Endometrium (tissue), 2 donors: ENCODE measurements at regions not wholly inside any gene's neighbourhood (a gene's known extent, or its start where the extent isn't known, plus 50 kb on each side); places are given as distances from the start of the nearest gene placed in this dataset.

Experiments used
- FAIRE-seq: peaks from 2 replicates; lab custom pipeline; 2012; peaks lifted over from hg19 to GRCh38; lab: Jason Lieb, UNC
- donor health status: control.
- donor health status: control.

DNA sequence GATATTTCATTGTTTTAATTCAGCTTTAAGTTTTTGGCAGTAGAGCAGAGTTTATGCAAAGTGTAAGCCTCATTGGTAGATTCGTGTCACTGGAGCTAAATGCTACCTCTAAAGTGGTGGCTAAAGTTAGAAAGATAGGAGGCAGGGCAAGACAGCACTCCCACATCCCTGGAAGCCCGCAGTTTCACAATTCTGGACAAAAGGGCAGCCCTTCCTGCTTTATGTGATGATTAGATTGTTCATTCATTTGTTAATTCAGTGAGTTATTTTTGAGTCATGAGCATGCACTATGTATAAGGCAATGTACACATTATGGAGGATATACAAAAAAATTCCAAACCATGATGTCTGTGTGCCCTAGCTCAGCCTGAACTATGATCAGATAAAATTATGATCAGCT lies 52.1 kb upstream of the EIF3M start:
- no peak for FAIRE-seq

DNA sequence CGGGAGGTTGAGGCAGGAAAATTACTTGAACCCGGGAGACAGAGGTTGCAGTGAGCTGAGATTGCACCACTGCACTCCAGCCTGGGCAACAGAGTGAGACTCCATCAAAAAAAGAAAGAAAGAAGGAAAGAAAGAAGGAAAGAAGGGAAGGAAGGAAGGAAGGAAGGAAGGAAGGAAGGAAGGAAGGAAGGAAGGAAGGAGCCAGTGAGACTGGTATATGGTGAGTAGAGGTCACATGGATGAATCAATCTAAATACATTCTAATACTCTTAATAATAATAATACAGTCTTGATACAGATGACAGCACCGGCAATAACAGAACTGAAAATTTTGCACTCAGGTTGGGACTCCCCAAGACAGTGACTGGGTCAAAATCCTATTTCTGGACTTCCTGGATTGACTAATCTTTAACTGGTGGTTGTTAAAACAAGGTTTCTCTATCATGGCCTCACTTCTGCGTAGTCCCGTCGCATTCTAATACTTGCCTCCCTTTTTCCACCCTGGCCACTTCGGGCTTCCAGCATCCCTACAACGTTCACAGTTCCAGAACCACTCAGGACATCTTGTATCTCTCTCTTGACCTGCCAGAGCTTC lies 53.5 kb upstream of the EIF3M start:
- no peak for FAIRE-seq

DNA sequence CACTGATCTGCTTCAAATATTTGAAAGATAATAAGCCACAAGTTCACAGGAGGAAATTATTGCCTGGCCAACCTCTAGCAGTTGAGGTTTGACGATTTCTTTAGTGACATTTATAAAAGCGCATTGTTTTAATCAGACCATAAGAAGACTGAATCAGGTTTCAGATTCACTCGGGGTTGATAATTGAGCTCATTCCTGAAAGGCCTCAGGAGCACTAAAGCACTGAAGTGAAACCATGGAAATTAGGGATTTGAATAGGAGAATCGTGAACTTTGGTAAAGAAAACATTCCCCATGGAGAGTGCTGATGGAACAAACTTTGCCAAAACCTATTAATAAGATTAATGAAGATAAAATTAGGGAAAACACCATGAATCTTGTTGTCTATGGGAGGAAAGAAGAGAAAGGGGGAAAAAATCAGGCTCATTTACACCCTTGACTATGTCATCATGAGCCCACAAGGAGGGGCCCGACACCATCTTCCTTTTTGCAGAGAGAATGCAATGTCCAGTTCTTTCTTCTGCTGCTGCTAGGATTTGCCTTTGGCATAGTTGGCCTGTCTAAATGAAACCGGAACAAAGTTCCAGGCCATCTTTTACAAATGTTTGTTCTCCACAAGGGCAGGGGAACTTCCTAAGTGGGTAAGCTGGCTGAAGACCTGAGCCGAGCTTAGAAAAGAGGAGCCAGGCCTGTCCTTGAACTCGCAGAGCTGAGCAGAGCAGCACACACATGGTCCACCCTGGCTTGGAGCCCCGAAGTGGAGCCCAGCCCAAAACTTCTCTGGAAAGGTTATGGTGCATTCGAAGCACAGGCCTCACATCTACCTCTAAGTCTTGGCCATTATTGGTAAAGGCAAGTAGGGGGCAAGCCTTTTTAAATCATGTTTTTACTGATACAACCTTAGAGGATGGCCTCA lies 56.1 kb upstream of the EIF3M start:
- no peak for FAIRE-seq

DNA sequence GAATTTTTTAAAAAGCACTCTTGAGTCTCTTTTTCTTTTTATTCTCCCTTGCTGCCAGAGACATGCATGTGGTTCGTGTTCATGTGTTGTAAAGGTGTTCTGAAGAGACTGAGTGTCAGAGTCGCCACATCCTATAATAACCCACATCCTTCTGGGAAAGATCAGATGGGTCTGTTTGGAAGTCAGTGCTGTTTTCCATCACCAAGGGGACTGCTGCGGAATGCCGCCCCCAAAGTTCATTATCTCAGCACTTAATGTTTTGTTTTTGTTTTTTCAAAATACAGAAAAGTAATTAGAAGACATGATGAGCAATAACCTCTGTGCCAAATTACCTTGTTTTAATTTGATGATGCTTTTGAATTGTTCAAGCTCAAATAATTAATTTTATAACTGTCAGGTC lies 56.9 kb upstream of the EIF3M start:
- peak; percentile 89 for FAIRE-seq

DNA sequence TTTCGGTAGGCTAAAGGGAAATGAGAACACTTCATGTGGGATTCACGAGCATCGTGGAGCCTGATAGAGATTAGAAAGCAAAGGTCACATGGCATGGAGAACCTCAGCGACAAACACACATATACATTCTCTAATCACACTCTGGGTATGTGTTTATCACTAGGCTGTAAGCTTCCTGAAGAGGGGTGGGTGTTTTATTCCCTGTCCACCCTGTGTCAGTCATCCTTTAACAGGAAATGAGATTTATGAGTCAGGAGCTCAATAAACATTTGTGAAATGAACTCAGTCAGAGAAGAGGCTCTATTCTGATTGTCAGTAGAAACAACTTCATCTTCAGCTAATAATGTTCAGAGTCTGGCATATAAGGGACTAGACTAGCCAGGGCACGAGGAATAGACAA lies 71.7 kb upstream of the EIF3M start:
- no peak for FAIRE-seq

DNA sequence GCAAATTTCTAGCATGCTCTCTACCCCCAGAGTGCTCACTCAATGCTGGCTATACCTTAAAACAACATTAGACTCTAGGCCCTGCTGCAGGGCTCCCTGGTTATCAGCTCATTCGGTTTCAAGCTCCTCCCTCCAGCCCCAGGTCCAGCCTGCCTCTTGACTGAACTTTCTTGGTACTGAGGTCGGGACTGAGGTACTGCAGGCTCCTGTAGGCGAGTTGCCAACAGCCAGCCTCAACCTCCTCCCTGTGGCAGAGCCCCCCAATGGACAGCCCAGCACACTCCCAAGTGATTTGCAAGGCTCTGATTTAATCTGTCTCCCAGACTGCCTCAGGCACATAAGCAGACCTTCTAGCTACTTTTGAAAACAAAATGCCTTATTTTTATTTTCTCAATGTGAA lies 73.6 kb upstream of the EIF3M start:
- no peak for FAIRE-seq

DNA sequence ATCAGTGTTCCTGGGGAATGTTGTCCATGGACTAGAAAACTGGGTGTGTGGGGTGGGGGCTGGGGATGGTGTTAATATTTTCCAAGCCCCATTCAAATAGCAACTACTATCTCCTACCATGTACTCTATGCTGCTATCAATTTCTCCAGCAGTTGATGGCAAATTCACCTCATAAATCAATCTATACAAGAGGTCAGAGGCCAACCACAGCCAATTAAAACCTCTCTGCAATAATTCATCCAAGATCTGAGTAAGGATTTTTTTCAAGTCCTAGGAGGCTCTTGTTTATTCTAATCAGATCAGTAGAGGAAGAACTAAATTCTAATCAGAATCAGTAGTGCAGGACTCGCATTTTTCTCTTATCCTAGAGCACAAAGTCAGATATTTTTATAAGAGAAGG lies 73.4 kb upstream of the WT1 start:
- no peak for FAIRE-seq

DNA sequence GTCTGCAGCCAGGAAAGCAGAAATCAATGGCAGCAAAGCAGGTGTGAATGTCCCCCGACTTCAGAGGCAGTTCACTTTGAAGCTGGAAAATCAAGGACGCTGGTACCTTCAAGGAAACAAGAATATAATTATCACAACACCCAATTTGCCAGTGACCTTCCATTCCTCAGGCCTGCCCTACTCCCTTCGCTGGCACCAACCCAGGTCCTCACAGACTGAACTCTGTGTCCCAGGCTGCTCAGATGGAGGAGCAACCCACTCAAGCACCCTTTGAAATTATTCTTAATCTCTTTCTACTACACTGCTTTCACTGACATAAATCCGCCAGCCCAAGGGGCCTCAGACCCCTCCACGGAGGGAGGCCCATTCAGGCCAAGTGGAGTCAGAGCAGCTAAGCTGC lies 64.7 kb upstream of the WT1 start:
- no peak for FAIRE-seq

DNA sequence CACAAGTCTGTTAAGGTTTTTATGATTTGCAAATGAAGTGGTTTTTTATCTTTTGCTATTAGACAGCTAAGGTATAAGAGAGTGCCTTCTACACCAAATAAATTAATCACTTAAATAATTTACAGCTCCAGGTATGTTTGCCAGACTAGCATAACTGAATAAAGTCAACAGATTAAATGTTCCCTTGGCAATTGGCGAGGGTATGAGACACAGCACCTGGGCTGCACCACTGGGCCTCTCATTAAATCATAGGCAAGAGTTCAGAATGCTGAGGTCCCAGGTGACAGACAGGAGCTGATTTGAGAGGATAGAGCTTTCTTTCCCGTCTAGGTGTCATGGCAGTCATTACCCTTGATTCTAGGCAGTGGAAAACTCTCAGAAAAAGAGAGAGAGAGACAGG lies 62.6 kb upstream of the WT1 start:
- FAIRE-seq, result no peak

DNA sequence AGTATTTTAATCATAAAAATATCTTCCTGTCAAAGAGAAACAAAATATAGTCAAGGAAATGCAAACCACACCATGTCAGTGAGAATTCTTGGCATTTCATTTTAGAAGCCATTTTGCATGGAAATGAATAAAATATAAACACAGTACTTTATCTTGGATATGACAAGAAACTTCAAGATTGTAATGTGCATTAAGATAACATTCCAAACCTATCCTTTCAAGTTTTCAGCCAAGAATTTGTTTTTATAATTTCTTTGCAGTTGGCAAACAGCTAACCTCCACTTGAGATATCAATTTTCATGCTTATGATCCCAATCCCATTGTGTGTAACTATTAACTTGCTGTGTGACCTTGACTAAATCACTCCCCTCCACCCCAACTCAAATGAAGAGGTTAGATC lies 59.3 kb upstream of the WT1 start:
- no peak for FAIRE-seq

DNA sequence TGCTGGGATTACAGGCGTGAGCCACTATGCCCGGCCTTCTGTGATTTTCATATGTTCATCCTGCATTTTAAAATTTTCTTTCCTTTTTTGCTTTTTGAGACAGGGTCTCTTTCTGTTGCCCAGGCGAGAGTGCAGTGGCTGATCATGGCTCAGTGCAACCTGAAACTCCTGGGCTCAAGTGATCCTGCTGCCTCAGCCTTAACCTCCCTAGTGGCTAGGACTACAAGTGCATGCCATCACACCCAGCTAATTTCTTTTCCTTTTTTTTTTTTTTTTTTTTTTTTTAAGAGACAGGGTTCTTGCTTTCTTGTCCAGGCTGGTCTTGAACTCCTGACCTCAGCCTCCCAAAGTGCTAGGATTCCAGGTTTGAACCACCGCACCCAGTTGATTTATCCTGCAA lies 54.1 kb upstream of the WT1 start:
- FAIRE-seq, result no peak

DNA sequence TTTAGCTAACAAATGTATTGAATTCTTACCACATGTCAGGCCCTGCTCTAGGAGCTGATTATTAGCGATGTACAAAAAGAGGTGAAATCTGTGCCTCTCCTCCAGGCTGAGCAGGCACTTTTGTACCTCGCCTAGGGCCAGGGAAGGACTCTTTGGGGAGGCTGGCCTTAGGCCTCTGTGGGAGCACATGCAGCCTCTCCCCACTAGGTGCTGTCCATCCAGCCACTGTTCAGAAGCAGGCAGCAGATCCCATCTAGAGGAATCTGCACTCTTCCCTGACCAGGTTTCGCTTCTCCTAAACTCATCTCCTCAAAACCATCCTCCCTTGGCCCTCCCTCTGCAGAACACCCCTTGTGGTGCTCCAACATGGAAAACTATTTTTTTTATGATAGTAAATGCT lies 51.9 kb upstream of the WT1 start:
- no peak for FAIRE-seq

DNA sequence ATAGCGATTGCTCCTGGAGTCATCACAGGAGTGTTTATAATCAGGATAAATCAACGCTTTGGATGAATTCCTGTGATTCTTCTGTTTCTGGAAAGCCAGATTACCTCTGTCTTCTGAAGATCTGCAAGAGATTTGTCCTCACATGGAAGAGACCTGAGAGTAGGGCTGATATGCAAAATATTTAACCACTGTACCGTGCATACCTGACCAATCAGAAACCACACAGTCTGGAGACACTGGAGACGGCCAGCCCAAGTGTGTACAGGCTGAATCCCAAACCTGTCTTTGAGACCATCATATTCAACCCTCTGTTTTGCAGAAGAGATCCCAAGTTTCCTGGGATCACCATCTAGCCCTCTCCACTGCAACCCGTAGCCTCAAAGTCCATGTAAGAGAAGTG lies 50.4 kb upstream of the WT1 start:
- FAIRE-seq, result no peak
